ENCODE measurements at regions not wholly inside any gene's neighbourhood (a gene's known extent, or its start where the extent isn't known, plus 50 kb on each side); places are given as distances from the start of the nearest gene placed in this dataset.

GRCh38 chr16:86070484-86070883, 171.5 kb downstream of the IRF8 start:
- Histone ChIP-seq H3K27me3 (no peaks in the 10 kb centered on the region), H3K36me3 (no peaks in the 10 kb centered on the region), H3K27ac (no peak overlapping the region), H3K4me1 (no peaks in the 10 kb centered on the region), H3K9ac (ENCODE audit: low read depth in 2 of 2, low read length in 2 of 2) (no peak overlapping the region), H3K4me3 (no peak overlapping the region), H3K9me3 (no peaks in the 10 kb centered on the region)
- intact Hi-C loops (cut with DNase I): no loop called here
- no peak for TF ChIP-seq CTCF (IDR thresholded peaks at IDR 0.05)
- DNase-seq: no peak

- no peaks in the 10 kb centered on the region for H3K4me1 ChIP-seq
- H3K27ac ChIP-seq: no peak overlapping the region
- DNase-seq: no peak
- H3K9me3 ChIP-seq: no peaks in the 10 kb centered on the region
- no peaks in the 10 kb centered on the region for H3K36me3 ChIP-seq
- intact Hi-C loops (cut with DNase I): no loop called here
- no peak for TF ChIP-seq CTCF (IDR thresholded peaks at IDR 0.05)
- H3K27me3 ChIP-seq: no peaks in the 10 kb centered on the region
- H3K9ac ChIP-seq (ENCODE audit: low read depth in 2 of 2, low read length in 2 of 2): no peak overlapping the region
- H3K4me3 ChIP-seq: no peak overlapping the region
These were observed 172.0 kb downstream of the IRF8 start for GRCh38 chr16:86070971-86071370.

GRCh38 chr16:86071611-86072240, 172.8 kb downstream of the IRF8 start:
- TF ChIP-seq CTCF (IDR thresholded peaks at IDR 0.05): no peak
- Histone ChIP-seq H3K36me3 (no peaks in the 10 kb centered on the region), H3K4me3 (no peak overlapping the region), H3K4me1 (no peaks in the 10 kb centered on the region), H3K27ac (no peak overlapping the region), H3K27me3 (no peaks in the 10 kb centered on the region), H3K9me3 (no peaks in the 10 kb centered on the region), H3K9ac (ENCODE audit: low read depth in 2 of 2, low read length in 2 of 2) (no peak overlapping the region)
- DNase-seq: no peak
- intact Hi-C loops (cut with DNase I): loop anchor here (2.0 kb wide), 1 partner anchor 449 kb away; no protein-coding TSS in a partner anchor

- peak; percentile 73 for TF ChIP-seq CTCF (IDR thresholded peaks at IDR 0.05)
- no peaks in the 10 kb centered on the region for H3K4me1 ChIP-seq
- H3K9me3 ChIP-seq: no peaks in the 10 kb centered on the region
- H3K27me3 ChIP-seq: no peaks in the 10 kb centered on the region
- no peak overlapping the region for H3K27ac ChIP-seq
- intact Hi-C loops (cut with DNase I): loop anchor here (2.0 kb wide), 1 partner anchor 448 kb away; no protein-coding TSS in a partner anchor
- no peaks in the 10 kb centered on the region for H3K36me3 ChIP-seq
- no peak overlapping the region for H3K9ac ChIP-seq (ENCODE audit: low read depth in 2 of 2, low read length in 2 of 2)
- peak; percentile 64 for DNase-seq
- no peak overlapping the region for H3K4me3 ChIP-seq
These were observed 173.6 kb downstream of the IRF8 start for GRCh38 chr16:86072328-86073102.

- no peaks in the 10 kb centered on the region for H3K9me3 ChIP-seq
- TF ChIP-seq CTCF (IDR thresholded peaks at IDR 0.05): peak; percentile 22
- intact Hi-C loops (cut with DNase I): loop anchor here (2.0 kb wide), 1 partner anchor 448 kb away; no protein-coding TSS in a partner anchor
- no peaks in the 10 kb centered on the region for H3K4me1 ChIP-seq
- no peaks in the 10 kb centered on the region for H3K36me3 ChIP-seq
- no peak overlapping the region for H3K4me3 ChIP-seq
- no peak overlapping the region for H3K27ac ChIP-seq
- no peak overlapping the region for H3K9ac ChIP-seq (ENCODE audit: low read depth in 2 of 2, low read length in 2 of 2)
- DNase-seq: no peak
- no peaks in the 10 kb centered on the region for H3K27me3 ChIP-seq
These were observed 174.2 kb downstream of the IRF8 start for GRCh38 chr16:86073103-86073625.

All from colonic mucosa (tissue), 4 donors.